ENCODE measurements at regions not wholly inside any gene's neighbourhood (a gene's known extent, or its start where the extent isn't known, plus 50 kb on each side); places are given as distances from the start of the nearest gene placed in this dataset.

- TF ChIP-seq ZBTB40 (IDR thresholded peaks at IDR 0.05; ENCODE audit: borderline replicate concordance) (no peak), ZSCAN29 (IDR thresholded peaks at IDR 0.05) (no peak), TAF1 (IDR thresholded peaks at IDR 0.05; ENCODE audit: borderline replicate concordance, low read depth, low read length) (no peak), CUX1 (IDR thresholded peaks at IDR 0.05; ENCODE audit: insufficient replicate concordance, low read depth, low read length) (no peak)
Measured at GRCh38 chr11:98600103-98600502, 420.6 kb upstream of the CNTN5 start (continued).

Data from GM12878 (cell line).